ENCODE measurements at regions not wholly inside any gene's neighbourhood (a gene's known extent, or its start where the extent isn't known, plus 50 kb on each side); places are given as distances from the start of the nearest gene placed in this dataset.

- H3K36me3 ChIP-seq (ENCODE audit: insufficient read depth, low read length) = no peaks in the 10 kb centered on the region
- no peak overlapping the region for H2AFZ ChIP-seq (ENCODE audit: low read length)
- no peak for TF ChIP-seq CTCF (IDR thresholded peaks at IDR 0.05; ENCODE audit: extremely low read depth, low read depth, low read length)
Observed at GRCh38 chr16:74168445-74168844, 128.2 kb upstream of the PSMD7 start.

GRCh38 chr16:74166456-74166855 is 130.2 kb upstream of the PSMD7 start:
- Histone ChIP-seq H3K36me3 (ENCODE audit: insufficient read depth, low read length) (no peaks in the 10 kb centered on the region), H2AFZ (ENCODE audit: low read length) (no peak overlapping the region), H3K4me1 (ENCODE audit: insufficient read depth, low read length) (no peaks in the 10 kb centered on the region), H3K4me2 (ENCODE audit: insufficient read depth, low read length) (no peak overlapping the region), H4K20me1 (ENCODE audit: insufficient read depth, low read length) (no peaks in the 10 kb centered on the region), H3K4me3 (ENCODE audit: insufficient read depth, low read length) (no peak overlapping the region), H3K27me3 (ENCODE audit: insufficient read depth, low read length) (no peaks in the 10 kb centered on the region), H3K27ac (ENCODE audit: low read depth, low read length) (no peak overlapping the region), H3K79me2 (ENCODE audit: insufficient read depth, low read length) (no peaks in the 10 kb centered on the region), H3K9me3 (ENCODE audit: low read depth, low read length) (no peaks in the 10 kb centered on the region)
- DNase-seq (ENCODE audit: insufficient read length, low spot score, missing footprints) = no peak
- no peak for TF ChIP-seq CTCF (IDR thresholded peaks at IDR 0.05; ENCODE audit: extremely low read depth, low read depth, low read length)

More at GRCh38 chr16:74168445-74168844, 128.2 kb upstream of the PSMD7 start:
- Histone ChIP-seq H3K4me2 (ENCODE audit: insufficient read depth, low read length) (no peak overlapping the region), H3K27me3 (ENCODE audit: insufficient read depth, low read length) (no peaks in the 10 kb centered on the region), H3K9me3 (ENCODE audit: low read depth, low read length) (no peaks in the 10 kb centered on the region), H3K79me2 (ENCODE audit: insufficient read depth, low read length) (no peaks in the 10 kb centered on the region), H3K4me3 (ENCODE audit: insufficient read depth, low read length) (no peak overlapping the region), H3K27ac (ENCODE audit: low read depth, low read length) (no peak overlapping the region), H3K4me1 (ENCODE audit: insufficient read depth, low read length) (no peaks in the 10 kb centered on the region), H4K20me1 (ENCODE audit: insufficient read depth, low read length) (no peaks in the 10 kb centered on the region)
- DNase-seq (ENCODE audit: insufficient read length, low spot score, missing footprints) = no peak

- TF ChIP-seq CTCF (IDR thresholded peaks at IDR 0.05; ENCODE audit: extremely low read depth, low read depth, low read length) = no peak
- H3K27me3 ChIP-seq (ENCODE audit: insufficient read depth, low read length) = no peaks in the 10 kb centered on the region
- no peaks in the 10 kb centered on the region for H4K20me1 ChIP-seq (ENCODE audit: insufficient read depth, low read length)
- DNase-seq (ENCODE audit: insufficient read length, low spot score, missing footprints) = no peak
- no peaks in the 10 kb centered on the region for H3K79me2 ChIP-seq (ENCODE audit: insufficient read depth, low read length)
- H3K9me3 ChIP-seq (ENCODE audit: low read depth, low read length) = no peaks in the 10 kb centered on the region
- H3K4me3 ChIP-seq (ENCODE audit: insufficient read depth, low read length) = no peak overlapping the region
- H3K36me3 ChIP-seq (ENCODE audit: insufficient read depth, low read length) = no peaks in the 10 kb centered on the region
- H3K27ac ChIP-seq (ENCODE audit: low read depth, low read length) = no peak overlapping the region
- no peak overlapping the region for H2AFZ ChIP-seq (ENCODE audit: low read length)
- no peaks in the 10 kb centered on the region for H3K4me1 ChIP-seq (ENCODE audit: insufficient read depth, low read length)
- H3K4me2 ChIP-seq (ENCODE audit: insufficient read depth, low read length) = no peak overlapping the region
Observed at GRCh38 chr16:74165566-74166080, 131.0 kb upstream of the PSMD7 start.

GRCh38 chr16:74160759-74161158 is 135.9 kb upstream of the PSMD7 start:
- Histone ChIP-seq H2AFZ (ENCODE audit: low read length) (no peak overlapping the region), H3K36me3 (ENCODE audit: insufficient read depth, low read length) (no peaks in the 10 kb centered on the region), H3K27ac (ENCODE audit: low read depth, low read length) (no peak overlapping the region), H3K9me3 (ENCODE audit: low read depth, low read length) (no peaks in the 10 kb centered on the region), H3K4me1 (ENCODE audit: insufficient read depth, low read length) (no peaks in the 10 kb centered on the region), H3K4me2 (ENCODE audit: insufficient read depth, low read length) (no peak overlapping the region), H3K79me2 (ENCODE audit: insufficient read depth, low read length) (no peaks in the 10 kb centered on the region), H3K4me3 (ENCODE audit: insufficient read depth, low read length) (no peak overlapping the region), H3K27me3 (ENCODE audit: insufficient read depth, low read length) (no peaks in the 10 kb centered on the region), H4K20me1 (ENCODE audit: insufficient read depth, low read length) (no peaks in the 10 kb centered on the region)
- TF ChIP-seq CTCF (IDR thresholded peaks at IDR 0.05; ENCODE audit: extremely low read depth, low read depth, low read length) = no peak
- DNase-seq (ENCODE audit: insufficient read length, low spot score, missing footprints) = no peak
